IMR-90 (cell line): ENCODE measurements at regions not wholly inside any gene's neighbourhood (a gene's known extent, or its start where the extent isn't known, plus 50 kb on each side); places are given as distances from the start of the nearest gene placed in this dataset.
"Not testable (repeated sequence)": the region's sequence is repeated elsewhere in the genome, so short reads cannot be mapped to it uniquely, and the experiment has no call there.

Experiments used
- ATAC-seq: fragments of 200-7000 bp; cut with Tn5 transposase; 2 replicates; pipeline ENCODE4 v1.9.1; 2020; ENCODE audit warnings: low read depth, mild to moderate bottlenecking, moderate library complexity
- BruUV-seq: library from RNA; stranded (reverse); fragments of 400-500 nt; replicated peaks from 2 replicates; lab custom pipeline; 2021; lab: Mats Ljungman, UMichigan
- CTCF ChIA-PET: fragments of 300-600 bp; formaldehyde crosslinking; extraction: SDS; loops from one replicate; lab custom pipeline; 2021; ENCODE audit warnings: antibody characterized with exemption; lab: Yijun Ruan, JAX
- POLR2A ChIA-PET: fragments of 300-600 bp; sonication (Branson Sonifier 250); formaldehyde crosslinking; loops from one replicate; lab custom pipeline; 2022; ENCODE audit warnings: antibody characterized with exemption; ENCODE audit not compliant: unreplicated experiment; lab: Charles Lee
- DNase-seq: peaks from one replicate; pipeline ENCODE4 v3.0.0; 2013
- H2AFZ ChIP-seq: replicated peaks from 2 replicates; pipeline ENCODE3; 2013; ENCODE audit warnings: low read length, mild to moderate bottlenecking; ENCODE audit not compliant: poor library complexity
- H2AK5ac ChIP-seq: 2 replicates; pipeline ENCODE4 v1.6.1; 2013; ENCODE audit warnings: low read depth, low read length, inconsistent platforms
- H2AK9ac ChIP-seq: replicated peaks from 2 replicates; pipeline ENCODE3; 2013; ENCODE audit warnings: mild to moderate bottlenecking, low read depth, low read length, moderate library complexity; ENCODE audit not compliant: poor library complexity
- H2BK120ac ChIP-seq: 2 replicates; pipeline ENCODE4 v1.6.1; 2013; ENCODE audit warnings: low read depth, low read length, inconsistent platforms
- H2BK15ac ChIP-seq: 3 replicates; pipeline ENCODE4 v1.6.1; 2013; ENCODE audit warnings: low read depth, low read length, inconsistent platforms
- H2BK20ac ChIP-seq: 2 replicates; pipeline ENCODE4 v1.6.1; 2013; ENCODE audit warnings: low read depth, mild to moderate bottlenecking, inconsistent platforms, low read length, moderate library complexity
- H2BK5ac ChIP-seq: 2 replicates; pipeline ENCODE4 v1.6.1; 2013; ENCODE audit warnings: mild to moderate bottlenecking, low read depth, low read length, inconsistent platforms; ENCODE audit not compliant: poor library complexity, severe bottlenecking
- H3K14ac ChIP-seq: replicated peaks from 2 replicates; pipeline ENCODE4 v1.6.1; 2013; ENCODE audit warnings: low read depth, low read length, inconsistent platforms
- H3K18ac ChIP-seq: 2 replicates; pipeline ENCODE4 v1.6.1; 2013; ENCODE audit warnings: low read depth, low read length, control low read depth
- H3K23ac ChIP-seq: 2 replicates; pipeline ENCODE4 v1.6.1; 2013; ENCODE audit warnings: low read depth, low read length, inconsistent platforms
- H3K27ac ChIP-seq: 2 replicates; pipeline ENCODE4 v1.5.1; 2013; ENCODE audit warnings: mild to moderate bottlenecking, control low read depth, low read length; ENCODE audit not compliant: insufficient read depth
- H3K27me3 ChIP-seq: 2 replicates; pipeline ENCODE4 v1.6.1; 2013; ENCODE audit warnings: low read length; ENCODE audit not compliant: control insufficient read depth, insufficient read depth
- H3K36me3 ChIP-seq: 2 replicates; pipeline ENCODE4 v1.6.1; 2013; ENCODE audit warnings: low read length, mixed read lengths; ENCODE audit not compliant: control insufficient read depth, insufficient read depth
- H3K4ac ChIP-seq: 2 replicates; pipeline ENCODE4 v1.6.1; 2013; ENCODE audit warnings: low read depth, low read length, inconsistent platforms
- H3K4me1 ChIP-seq: 2 replicates; pipeline ENCODE4 v1.6.1; 2013; ENCODE audit warnings: low read length, mixed read lengths; ENCODE audit not compliant: control insufficient read depth, insufficient read depth
- H3K4me2 ChIP-seq: 2 replicates; pipeline ENCODE4 v1.6.1; 2013; ENCODE audit warnings: low read depth, mild to moderate bottlenecking, control low read depth, low read length, moderate library complexity
- H3K4me3 ChIP-seq: 2 replicates; pipeline ENCODE4 v1.5.1; 2013; ENCODE audit warnings: low read depth, mild to moderate bottlenecking, control low read depth, low read length, moderate library complexity; ENCODE audit not compliant: insufficient read depth
- H3K56ac ChIP-seq: 2 replicates; pipeline ENCODE4 v1.6.1; 2013; ENCODE audit warnings: low read length, inconsistent platforms; ENCODE audit not compliant: insufficient read depth; ENCODE audit errors: extremely low read depth
- H3K79me1 ChIP-seq, 2 experiments: 2 replicates each; pipeline ENCODE4 v1.6.1; 2013; ENCODE audit warnings: low read length in 2 of 2, inconsistent platforms in 1 of 2, low read depth in 1 of 2
- H3K9ac ChIP-seq: 2 replicates; pipeline ENCODE4 v1.6.1; 2013; ENCODE audit warnings: low read depth, low read length, control low read depth
- H3K9me1 ChIP-seq: 2 replicates; pipeline ENCODE4 v1.6.1; 2013; ENCODE audit warnings: low read length, inconsistent platforms; ENCODE audit not compliant: insufficient read depth
- H3K9me3 ChIP-seq: 2 replicates; pipeline ENCODE4 v1.6.1; 2013; ENCODE audit warnings: low read length; ENCODE audit not compliant: control insufficient read depth, insufficient read depth
- H4K20me1 ChIP-seq: 2 replicates; pipeline ENCODE4 v1.6.1; 2013; ENCODE audit warnings: low read length, inconsistent platforms; ENCODE audit not compliant: insufficient read depth
- H4K5ac ChIP-seq: 2 replicates; pipeline ENCODE4 v1.6.1; 2013; ENCODE audit warnings: mild to moderate bottlenecking, low read depth, low read length, control low read depth
- H4K8ac ChIP-seq, 2 experiments: 2 replicates each; pipeline ENCODE4 v1.6.1; 2013; ENCODE audit warnings: low read depth in 2 of 2, low read length in 2 of 2, control low read depth in 1 of 2, inconsistent platforms in 1 of 2
- H4K91ac ChIP-seq: 2 replicates; pipeline ENCODE4 v1.6.1; 2013; ENCODE audit warnings: low read depth, low read length, inconsistent platforms; ENCODE audit not compliant: insufficient read depth
- MAFK ChIP-seq: IDR thresholded peaks from 2 replicates; pipeline ENCODE4 v1.6.1; 2012; ENCODE audit warnings: low read depth, low read length, improper control_type of control experiment
- POLR2A ChIP-seq: IDR thresholded peaks from 2 replicates; pipeline ENCODE4 v1.6.1; 2012; ENCODE audit warnings: mild to moderate bottlenecking, low read depth, low read length
- WGBS, 2 experiments: methylation state at CpG; one replicate each; pipeline versions ENCODE4 v1.1.5 to v1.1.7; 2013; ENCODE audit warnings: missing lambda C conversion rate in 2 of 2; ENCODE audit not compliant: insufficient read length in 1 of 2; ENCODE audit errors: extremely low coverage in 2 of 2; 5-methylcytosine and 5-hydroxymethylcytosine counted together
- dilution Hi-C: fragments of 300-500 bp; cut with HindIII; formaldehyde crosslinking; loops from one replicate; pipeline ENCODE4 v1.14.3; 2018; ENCODE audit warnings: low sequenced_read_pairs; ENCODE audit not compliant: unreplicated experiment
- in situ Hi-C: fragments of 300-500 bp; cut with MboI; formaldehyde crosslinking; loops from 3 replicates; pipeline ENCODE4 v1.14.3; 2019; ENCODE audit warnings: low sequenced_read_pairs, inconsistent platforms, mixed read lengths
- intact Hi-C: fragments of 100-400 bp; cut with micrococcal nuclease; formaldehyde crosslinking; loops from 2 replicates; pipeline ENCODE4 v1.10.0; 2022

DNA sequence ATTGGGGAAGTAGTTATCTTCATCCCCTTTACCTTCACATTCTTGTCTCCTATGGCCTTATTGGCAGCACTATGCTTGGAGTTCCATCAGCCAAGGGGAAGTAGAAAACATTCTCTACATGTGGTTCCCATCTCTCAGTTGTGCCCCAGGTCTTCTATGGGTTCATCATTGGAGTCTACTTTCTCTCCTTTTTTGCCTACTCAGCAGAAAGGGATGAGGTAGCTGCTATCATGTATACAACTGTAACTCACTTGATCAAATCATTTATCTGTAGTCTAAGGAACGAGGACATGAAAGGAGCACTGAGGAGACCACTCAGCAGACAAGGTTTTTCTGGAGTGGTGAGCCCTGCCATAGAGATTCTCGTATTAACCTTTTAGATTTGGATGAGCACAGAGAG lies 119.0 kb upstream of the OR13H1 start:
- no peaks in the 10 kb centered on the region for H3K79me1 ChIP-seq
- intact Hi-C loops (no loop called here), dilution Hi-C loops (no loop called here), in situ Hi-C loops (no loop called here)
- H4K91ac ChIP-seq: no peak overlapping the region
- no peak overlapping the region for H4K8ac ChIP-seq
- WGBS, 2 experiments: no CpG with 5 or more reads among the region's 2 CpGs
- H4K5ac ChIP-seq: no peak overlapping the region
- H3K36me3 ChIP-seq: no peaks in the 10 kb centered on the region
- DNase-seq (no peak), ATAC-seq (no peak)
- no peaks in the 10 kb centered on the region for H3K9me3 ChIP-seq
- H2BK20ac ChIP-seq: no peak overlapping the region
- H2BK15ac ChIP-seq: no peak overlapping the region
- H3K4me3 ChIP-seq: no peak overlapping the region
- H2BK5ac ChIP-seq: no peak overlapping the region
- ChIA-PET CTCF (no interaction called here), POLR2A (no interaction called here)
- no peak overlapping the region for H3K9ac ChIP-seq
- H2AFZ ChIP-seq: no peak overlapping the region
- H3K27ac ChIP-seq: no peak overlapping the region
- H3K23ac ChIP-seq: no peak overlapping the region
- H3K18ac ChIP-seq: no peak overlapping the region
- H2AK5ac ChIP-seq: no peak overlapping the region
- no peak for TF ChIP-seq POLR2A
- TF ChIP-seq MAFK: peak; percentile 97
- H3K4me2 ChIP-seq: no peak overlapping the region
- no peak overlapping the region for H2AK9ac ChIP-seq
- H3K56ac ChIP-seq: no peak overlapping the region
- H3K4ac ChIP-seq: no peak overlapping the region
- no peaks in the 10 kb centered on the region for H3K27me3 ChIP-seq
- no peaks in the 10 kb centered on the region for H3K4me1 ChIP-seq
- H3K14ac ChIP-seq: no peak overlapping the region
- no peak overlapping the region for H2BK120ac ChIP-seq
- BruUV-seq: no TSS peak
- H4K20me1 ChIP-seq: no peaks in the 10 kb centered on the region
- H3K9me1 ChIP-seq: no peaks in the 10 kb centered on the region

DNA sequence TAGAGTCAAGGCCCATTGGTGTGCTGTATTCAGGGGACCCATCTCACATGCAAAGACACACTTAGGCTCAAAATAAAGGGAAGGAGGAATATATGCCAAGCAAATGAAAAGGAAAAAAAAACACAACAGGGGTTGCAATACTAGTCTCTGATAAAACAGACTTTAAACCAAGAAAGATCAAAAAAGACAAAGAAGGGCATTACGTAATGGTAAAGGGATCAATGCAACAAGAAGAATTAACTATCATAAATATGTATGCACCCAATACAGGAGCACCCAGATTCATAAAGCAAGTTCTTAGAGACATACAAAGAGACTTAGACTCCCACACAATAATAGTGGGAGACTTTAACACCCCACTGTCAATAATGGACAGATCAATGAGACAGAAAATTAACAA lies 113.4 kb upstream of the OR13H1 start:
- H2BK15ac ChIP-seq, H2BK120ac ChIP-seq, H3K79me1 ChIP-seq, H2BK5ac ChIP-seq, H3K36me3 ChIP-seq, ATAC-seq, H3K14ac ChIP-seq, H2AFZ ChIP-seq, H3K9me3 ChIP-seq, H3K23ac ChIP-seq, BruUV-seq, H3K9ac ChIP-seq, H2AK9ac ChIP-seq, H3K56ac ChIP-seq, H3K27ac ChIP-seq, intact Hi-C loops, POLR2A ChIA-PET, H4K5ac ChIP-seq, H3K9me1 ChIP-seq, H3K4me3 ChIP-seq, H2BK20ac ChIP-seq, H4K91ac ChIP-seq, H3K4ac ChIP-seq, H3K27me3 ChIP-seq, CTCF ChIA-PET, H3K4me2 ChIP-seq, in situ Hi-C loops, H4K8ac ChIP-seq, DNase-seq, H3K4me1 ChIP-seq, H4K20me1 ChIP-seq, H3K18ac ChIP-seq, H2AK5ac ChIP-seq, dilution Hi-C loops: not testable (repeated sequence)
- WGBS, 2 experiments: no CpG with 5 or more reads among the region's 1 CpG
